Endodermal cell (in vitro differentiated cells): ENCODE measurements at regions not wholly inside any gene's neighbourhood (a gene's known extent, or its start where the extent isn't known, plus 50 kb on each side); places are given as distances from the start of the nearest gene placed in this dataset.

Experiments used
- DNase-seq: peaks from one replicate; pipeline ENCODE4 v3.0.0-alpha.2; 2017
- H3K27ac ChIP-seq: 2 replicates; pipeline ENCODE4 v1.5.1; 2013; ENCODE audit warnings: mild to moderate bottlenecking, low read depth, low read length, moderate library complexity
- H3K27me3 ChIP-seq: 2 replicates; pipeline ENCODE4 v1.6.1; 2013; ENCODE audit warnings: mild to moderate bottlenecking, low read length, moderate library complexity; ENCODE audit not compliant: insufficient read depth, control insufficient read depth, poor library complexity, severe bottlenecking
- H3K36me3 ChIP-seq: 2 replicates; pipeline ENCODE4 v1.7.0; 2013; ENCODE audit warnings: mild to moderate bottlenecking, low read length, moderate library complexity; ENCODE audit not compliant: control insufficient read depth, insufficient read depth
- H3K4me1 ChIP-seq: one replicate; pipeline ENCODE4 v1.7.0; 2013; ENCODE audit warnings: low read length; ENCODE audit not compliant: control insufficient read depth, insufficient read depth
- H3K4me3 ChIP-seq: 2 replicates; pipeline ENCODE4 v1.5.1; 2013; ENCODE audit warnings: mild to moderate bottlenecking, low read length, moderate library complexity
- H3K9ac ChIP-seq: 2 replicates; pipeline ENCODE4 v1.6.1; 2013; ENCODE audit warnings: mild to moderate bottlenecking, low read length, moderate library complexity; ENCODE audit not compliant: poor library complexity, severe bottlenecking; ENCODE audit errors: extremely low read depth
- H3K9me3 ChIP-seq: 2 replicates; pipeline ENCODE4 v1.6.1; 2013; ENCODE audit warnings: mild to moderate bottlenecking, low read length, moderate library complexity; ENCODE audit not compliant: control insufficient read depth
- H3K27ac Mint-ChIP-seq: 2 replicates; pipeline ENCODE4 v1.8.0; 2020; ENCODE audit warnings: mixed read lengths
- H3K27me3 Mint-ChIP-seq: 2 replicates; pipeline ENCODE4 v1.8.0; 2021; ENCODE audit warnings: mild to moderate bottlenecking, mixed read lengths; ENCODE audit not compliant: insufficient read depth
- H3K36me3 Mint-ChIP-seq: 2 replicates; pipeline ENCODE4 v1.8.0; 2020; ENCODE audit warnings: low read depth, mixed read lengths
- H3K4me1 Mint-ChIP-seq: 2 replicates; pipeline ENCODE4 v1.8.0; 2020; ENCODE audit warnings: mixed read lengths
- H3K4me3 Mint-ChIP-seq: 2 replicates; pipeline ENCODE4 v1.8.0; 2020; ENCODE audit warnings: mild to moderate bottlenecking, moderate library complexity, mixed read lengths
- H3K9me3 Mint-ChIP-seq: 2 replicates; pipeline ENCODE4 v1.8.0; 2020; ENCODE audit warnings: mild to moderate bottlenecking, mixed read lengths
- WGBS, 2 experiments: methylation state at CpG; one replicate each; pipeline versions ENCODE4 v1.1.5 to v1.1.7; 2013; ENCODE audit warnings: missing lambda C conversion rate in 2 of 2, mixed read lengths in 1 of 2; ENCODE audit not compliant: insufficient coverage in 1 of 2, insufficient read length in 1 of 2; 5-methylcytosine and 5-hydroxymethylcytosine counted together
- TF ChIP-seq, protein P1 (sequence below): fragments of 200-600 bp; sonication (generic); conservative IDR thresholded peaks from 2 replicates; pipeline ENCODE4 v1.5.0; 2021; ENCODE audit warnings: antibody characterized with exemption, mild to moderate bottlenecking

GRCh38 chr15:95327661-95328060 lies 1002.8 kb upstream of the NR2F2 start:
- H3K27me3 Mint-ChIP-seq = peaks cover 24% of the 10 kb centered on the region
- H3K27me3 ChIP-seq = peaks cover 45% of the 10 kb centered on the region
- no peak overlapping the region for H3K9ac ChIP-seq
- H3K4me3 ChIP-seq = no peak overlapping the region
- peaks cover 2% of the 10 kb centered on the region for H3K4me1 ChIP-seq
- no peak overlapping the region for H3K4me3 Mint-ChIP-seq
- H3K9me3 ChIP-seq = no peaks in the 10 kb centered on the region
- peaks cover 4% of the 10 kb centered on the region for H3K4me1 Mint-ChIP-seq
- 33 to 61% methylated on average over 5 to 10 of the region's 10 CpGs for WGBS, 2 experiments
- no peaks in the 10 kb centered on the region for H3K36me3 Mint-ChIP-seq
- no peak overlapping the region for H3K27ac ChIP-seq
- no peak overlapping the region for H3K27ac Mint-ChIP-seq
- DNase-seq = no peak
- no peaks in the 10 kb centered on the region for H3K36me3 ChIP-seq
- TF ChIP-seq, protein P1, sequence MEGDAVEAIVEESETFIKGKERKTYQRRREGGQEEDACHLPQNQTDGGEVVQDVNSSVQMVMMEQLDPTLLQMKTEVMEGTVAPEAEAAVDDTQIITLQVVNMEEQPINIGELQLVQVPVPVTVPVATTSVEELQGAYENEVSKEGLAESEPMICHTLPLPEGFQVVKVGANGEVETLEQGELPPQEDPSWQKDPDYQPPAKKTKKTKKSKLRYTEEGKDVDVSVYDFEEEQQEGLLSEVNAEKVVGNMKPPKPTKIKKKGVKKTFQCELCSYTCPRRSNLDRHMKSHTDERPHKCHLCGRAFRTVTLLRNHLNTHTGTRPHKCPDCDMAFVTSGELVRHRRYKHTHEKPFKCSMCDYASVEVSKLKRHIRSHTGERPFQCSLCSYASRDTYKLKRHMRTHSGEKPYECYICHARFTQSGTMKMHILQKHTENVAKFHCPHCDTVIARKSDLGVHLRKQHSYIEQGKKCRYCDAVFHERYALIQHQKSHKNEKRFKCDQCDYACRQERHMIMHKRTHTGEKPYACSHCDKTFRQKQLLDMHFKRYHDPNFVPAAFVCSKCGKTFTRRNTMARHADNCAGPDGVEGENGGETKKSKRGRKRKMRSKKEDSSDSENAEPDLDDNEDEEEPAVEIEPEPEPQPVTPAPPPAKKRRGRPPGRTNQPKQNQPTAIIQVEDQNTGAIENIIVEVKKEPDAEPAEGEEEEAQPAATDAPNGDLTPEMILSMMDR = no peak
- H3K9me3 Mint-ChIP-seq = no peaks in the 10 kb centered on the region

DNA sequence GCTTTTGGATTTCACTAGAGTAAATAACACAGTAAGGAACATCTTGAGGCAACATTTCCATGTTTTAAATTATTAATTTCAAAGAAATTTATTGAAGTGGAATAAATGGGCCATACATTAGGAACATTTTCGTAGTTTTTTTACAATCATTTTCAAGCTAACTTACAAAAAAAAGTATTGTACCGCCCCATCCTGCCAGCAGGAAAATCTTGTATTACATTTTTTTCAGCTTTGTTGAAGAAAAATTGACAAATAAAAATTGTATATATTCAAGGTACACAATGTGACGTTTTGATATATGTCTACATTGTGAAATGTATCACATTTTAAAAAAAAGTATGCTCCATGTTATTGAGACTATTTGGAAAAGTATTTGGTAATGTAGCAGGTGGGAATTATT lies 1001.9 kb upstream of the NR2F2 start:
- no peak overlapping the region for H3K9ac ChIP-seq
- H3K4me1 ChIP-seq = peaks cover 2% of the 10 kb centered on the region

GRCh38 chr15:95329362-95329761 lies 1001.1 kb upstream of the NR2F2 start:
- WGBS, 2 experiments = 93 to 94% methylated on average over 8 of the region's 8 CpGs
- Mint-ChIP-seq H3K4me1 (peaks cover 4% of the 10 kb centered on the region), H3K9me3 (no peaks in the 10 kb centered on the region), H3K27ac (no peak overlapping the region), H3K4me3 (no peak overlapping the region), H3K36me3 (no peaks in the 10 kb centered on the region), H3K27me3 (peaks cover 23% of the 10 kb centered on the region)
- peaks cover 45% of the 10 kb centered on the region for H3K27me3 ChIP-seq
- H3K36me3 ChIP-seq = no peaks in the 10 kb centered on the region
- DNase-seq = no peak
- TF ChIP-seq, protein P1 = no peak
- H3K9ac ChIP-seq = no peak overlapping the region
- H3K9me3 ChIP-seq = no peaks in the 10 kb centered on the region
- peaks cover 2% of the 10 kb centered on the region for H3K4me1 ChIP-seq
- no peak overlapping the region for H3K27ac ChIP-seq
- H3K4me3 ChIP-seq = no peak overlapping the region

More for the DNA sequence above, 1001.9 kb upstream of the NR2F2 start:
- Mint-ChIP-seq H3K27me3 (peaks cover 24% of the 10 kb centered on the region), H3K4me3 (no peak overlapping the region), H3K9me3 (no peaks in the 10 kb centered on the region), H3K4me1 (peaks cover 4% of the 10 kb centered on the region), H3K27ac (no peak overlapping the region), H3K36me3 (no peaks in the 10 kb centered on the region)
- H3K27me3 ChIP-seq = peaks cover 45% of the 10 kb centered on the region
- no peak overlapping the region for H3K27ac ChIP-seq
- WGBS, 2 experiments = 94% methylated on average over 2 of the region's 3 CpGs; no CpG with 5 or more reads in 1 of the 2 experiments
- H3K9me3 ChIP-seq = no peaks in the 10 kb centered on the region
- H3K36me3 ChIP-seq = no peaks in the 10 kb centered on the region
- no peak for DNase-seq
- TF ChIP-seq, protein P1 = peak; percentile 33
- H3K4me3 ChIP-seq = no peak overlapping the region
